B cell (primary cell): ENCODE measurements at regions not wholly inside any gene's neighbourhood (a gene's known extent, or its start where the extent isn't known, plus 50 kb on each side); places are given as distances from the start of the nearest gene placed in this dataset.
"Not testable (repeated sequence)": the region's sequence is repeated elsewhere in the genome, so short reads cannot be mapped to it uniquely, and the experiment has no call there.

Experiments used
- ATAC-seq: fragments of 200-7000 bp; cut with Tn5 transposase; one replicate; pipeline ENCODE4 v1.10.0; 2021; ENCODE audit warnings: low read depth, mild to moderate bottlenecking, moderate number of reproducible peaks, moderate library complexity
- CTCF ChIA-PET: fragments of 350-600 bp; sonication (Branson Sonifier 250); formaldehyde crosslinking; loops from one replicate; lab custom pipeline; 2021; ENCODE audit warnings: antibody characterized with exemption, inconsistent platforms; lab: Charles Lee
- POLR2A ChIA-PET: fragments of 350-600 bp; sonication (Branson Sonifier 250); formaldehyde crosslinking; loops from one replicate; lab custom pipeline; 2021; ENCODE audit warnings: antibody characterized with exemption; lab: Charles Lee
- DNase-seq: peaks from one replicate; pipeline ENCODE4 v3.0.0; 2013
- H2AFZ ChIP-seq: 2 replicates; pipeline ENCODE4 v1.6.1; 2012; ENCODE audit warnings: mild to moderate bottlenecking, low read depth, low read length; ENCODE audit not compliant: insufficient read depth, poor library complexity, severe bottlenecking
- H3K27ac ChIP-seq, 2 donors: 1 replicate in 1 of 2; 2 replicates in 1 of 2; pipeline ENCODE4 v1.5.1; 2012 to 2013; ENCODE audit warnings: low read length in 2 of 2, mild to moderate bottlenecking in 2 of 2, moderate library complexity in 1 of 2
- H3K27me3 ChIP-seq, 4 experiments: fragments of 200-600 bp in 1 of 4; sonication (generic) in 1 of 4; replicated peaks in 1 of 4; 1 replicate in 2 of 4; 2 replicates in 2 of 4; pipeline versions ENCODE4 v1.6.1 to v1.7.0; 2013 to 2016; ENCODE audit warnings: low read length in 3 of 4, mild to moderate bottlenecking in 2 of 4, mixed read lengths in 1 of 4, moderate library complexity in 1 of 4; ENCODE audit not compliant: insufficient read depth in 4 of 4, control insufficient read depth in 3 of 4; ENCODE audit errors: control extremely low read depth in 1 of 4
- H3K36me3 ChIP-seq, 2 experiments: replicated peaks in 1 of 2; 1 replicate in 1 of 2; 2 replicates in 1 of 2; pipeline versions ENCODE4 v1.6.1 to v1.7.1; 2013; ENCODE audit warnings: low read length in 1 of 2; ENCODE audit not compliant: insufficient read depth in 2 of 2, control insufficient read depth in 1 of 2; ENCODE audit errors: control extremely low read depth in 1 of 2, extremely low read depth in 1 of 2
- H3K4me1 ChIP-seq, 2 donors: fragments of 200-600 bp in 1 of 2; sonication (generic) in 1 of 2; 1 replicate in 1 of 2; 2 replicates in 1 of 2; pipeline versions ENCODE4 v1.5.1 to v1.6.1; 2013 to 2017; ENCODE audit warnings: low read length in 2 of 2; ENCODE audit not compliant: control insufficient read depth in 2 of 2, insufficient read depth in 2 of 2
- H3K4me2 ChIP-seq: replicated peaks from 2 replicates; pipeline ENCODE3; 2012; ENCODE audit warnings: mild to moderate bottlenecking, low read depth, low read length; ENCODE audit not compliant: poor library complexity, severe bottlenecking
- H3K4me3 ChIP-seq, 5 experiments: fragments of 200-600 bp in 1 of 5; sonication (generic) in 1 of 5; 1 replicate in 3 of 5; 2 replicates in 2 of 5; pipeline versions ENCODE4 v1.5.1 to v1.7.0; 2011 to 2016; ENCODE audit warnings: low read length in 4 of 5, mild to moderate bottlenecking in 4 of 5, low read depth in 2 of 5, control low read depth in 1 of 5, moderate library complexity in 1 of 5; ENCODE audit not compliant: insufficient read depth in 1 of 5; ENCODE audit errors: control extremely low read depth in 1 of 5, extremely low read depth in 1 of 5
- H3K79me2 ChIP-seq: fragments of 200-600 bp; sonication (generic); one replicate; pipeline ENCODE4 v1.6.0; 2016; ENCODE audit warnings: low read length; ENCODE audit not compliant: control insufficient read depth, insufficient read depth
- H3K9ac ChIP-seq: fragments of 200-600 bp; sonication (generic); 2 replicates; pipeline ENCODE4 v1.6.1; 2017; ENCODE audit warnings: mild to moderate bottlenecking, low read length, moderate library complexity
- H3K9me3 ChIP-seq, 3 donors: one replicate each; pipeline versions ENCODE4 v1.6.1 to v1.7.1; 2013; ENCODE audit warnings: low read length in 2 of 3; ENCODE audit not compliant: control insufficient read depth in 2 of 3, insufficient read depth in 1 of 3; ENCODE audit errors: control extremely low read depth in 1 of 3
- H4K20me1 ChIP-seq: 2 replicates; pipeline ENCODE4 v1.6.0; 2012; ENCODE audit warnings: mild to moderate bottlenecking, low read length; ENCODE audit not compliant: insufficient read depth, control insufficient read depth, poor library complexity, severe bottlenecking
- H3K27ac Mint-ChIP-seq: one replicate; pipeline ENCODE4 v1.8.0; 2021; ENCODE audit warnings: mixed read lengths
- H3K27me3 Mint-ChIP-seq: one replicate; pipeline ENCODE4 v1.8.0; 2021; ENCODE audit warnings: mixed read lengths
- H3K4me1 Mint-ChIP-seq: one replicate; pipeline ENCODE4 v1.8.0; 2021; ENCODE audit warnings: mixed read lengths
- H3K4me3 Mint-ChIP-seq: one replicate; pipeline ENCODE4 v1.8.0; 2021; ENCODE audit warnings: mixed read lengths
- H3K9me3 Mint-ChIP-seq: one replicate; pipeline ENCODE4 v1.8.0; 2022; ENCODE audit warnings: mixed read lengths; ENCODE audit not compliant: insufficient read depth
- EZH2 ChIP-seq: IDR thresholded peaks from 2 replicates; pipeline ENCODE4 v1.6.1; 2012; ENCODE audit warnings: borderline replicate concordance, low read depth, mild to moderate bottlenecking, moderate library complexity, low read length; ENCODE audit not compliant: insufficient read depth, poor library complexity, severe bottlenecking
- WGBS: methylation state at CpG from one replicate; pipeline ENCODE4 v1.1.5; 2013; ENCODE audit warnings: missing lambda C conversion rate; ENCODE audit not compliant: insufficient coverage; 5-methylcytosine and 5-hydroxymethylcytosine counted together
- intact Hi-C: fragments of 100-400 bp; cut with micrococcal nuclease; formaldehyde crosslinking; loops from one replicate; pipeline ENCODE4 v1.10.0; 2022
- TF ChIP-seq, protein P1 (sequence below): fragments of 200-600 bp; IDR thresholded peaks from one replicate; pipeline ENCODE4 v1.8.0; 2022; ENCODE audit warnings: antibody characterized with exemption, mild to moderate bottlenecking

DNA sequence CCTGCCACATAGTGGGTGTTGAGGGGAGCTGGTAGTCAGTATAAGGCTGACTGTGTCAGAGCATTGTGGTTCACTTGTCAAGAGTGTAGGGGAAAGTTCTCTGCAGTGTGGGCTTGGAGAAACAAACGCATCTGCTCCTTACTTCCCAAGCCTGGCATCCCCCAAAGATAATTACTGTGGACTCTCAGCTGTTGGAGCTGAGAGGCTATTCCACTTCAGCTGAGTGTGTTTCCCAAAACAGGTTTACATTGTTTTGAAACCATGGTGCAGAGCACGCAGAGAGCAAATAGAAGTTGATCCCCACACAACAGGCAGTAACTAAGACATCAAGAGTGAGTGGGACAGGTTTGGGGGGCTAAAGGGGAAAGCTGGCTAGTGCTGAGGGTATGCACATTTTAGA lies 181.0 kb upstream of the EOLA2 start:
- H3K9ac ChIP-seq = no peak overlapping the region
- no peaks in the 10 kb centered on the region for H3K79me2 ChIP-seq
- Mint-ChIP-seq H3K4me1 (no peaks in the 10 kb centered on the region), H3K27me3 (peaks cover 2% of the 10 kb centered on the region), H3K9me3 (no peaks in the 10 kb centered on the region), H3K4me3 (no peak overlapping the region), H3K27ac (no peak overlapping the region)
- no peak overlapping the region for H3K27ac ChIP-seq
- ChIA-PET POLR2A (no interaction called here), CTCF (no interaction called here)
- ATAC-seq = no peak
- H2AFZ ChIP-seq = no peak overlapping the region
- no CpG with 5 or more reads among the region's 2 CpGs for WGBS
- H3K4me3 ChIP-seq = no peak overlapping the region
- no peak for TF ChIP-seq EZH2
- TF ChIP-seq, protein P1, sequence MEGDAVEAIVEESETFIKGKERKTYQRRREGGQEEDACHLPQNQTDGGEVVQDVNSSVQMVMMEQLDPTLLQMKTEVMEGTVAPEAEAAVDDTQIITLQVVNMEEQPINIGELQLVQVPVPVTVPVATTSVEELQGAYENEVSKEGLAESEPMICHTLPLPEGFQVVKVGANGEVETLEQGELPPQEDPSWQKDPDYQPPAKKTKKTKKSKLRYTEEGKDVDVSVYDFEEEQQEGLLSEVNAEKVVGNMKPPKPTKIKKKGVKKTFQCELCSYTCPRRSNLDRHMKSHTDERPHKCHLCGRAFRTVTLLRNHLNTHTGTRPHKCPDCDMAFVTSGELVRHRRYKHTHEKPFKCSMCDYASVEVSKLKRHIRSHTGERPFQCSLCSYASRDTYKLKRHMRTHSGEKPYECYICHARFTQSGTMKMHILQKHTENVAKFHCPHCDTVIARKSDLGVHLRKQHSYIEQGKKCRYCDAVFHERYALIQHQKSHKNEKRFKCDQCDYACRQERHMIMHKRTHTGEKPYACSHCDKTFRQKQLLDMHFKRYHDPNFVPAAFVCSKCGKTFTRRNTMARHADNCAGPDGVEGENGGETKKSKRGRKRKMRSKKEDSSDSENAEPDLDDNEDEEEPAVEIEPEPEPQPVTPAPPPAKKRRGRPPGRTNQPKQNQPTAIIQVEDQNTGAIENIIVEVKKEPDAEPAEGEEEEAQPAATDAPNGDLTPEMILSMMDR = no peak
- H3K27me3 ChIP-seq = peaks cover 0 to 3% (median 0%) of the 10 kb centered on the region in 4 experiments
- DNase-seq = no peak
- H4K20me1 ChIP-seq = no peaks in the 10 kb centered on the region
- H3K36me3 ChIP-seq = no peaks in the 10 kb centered on the region
- H3K4me2 ChIP-seq = no peak overlapping the region
- intact Hi-C loops = no loop called here
- no peaks in the 10 kb centered on the region for H3K9me3 ChIP-seq
- H3K4me1 ChIP-seq = no peaks in the 10 kb centered on the region

DNA sequence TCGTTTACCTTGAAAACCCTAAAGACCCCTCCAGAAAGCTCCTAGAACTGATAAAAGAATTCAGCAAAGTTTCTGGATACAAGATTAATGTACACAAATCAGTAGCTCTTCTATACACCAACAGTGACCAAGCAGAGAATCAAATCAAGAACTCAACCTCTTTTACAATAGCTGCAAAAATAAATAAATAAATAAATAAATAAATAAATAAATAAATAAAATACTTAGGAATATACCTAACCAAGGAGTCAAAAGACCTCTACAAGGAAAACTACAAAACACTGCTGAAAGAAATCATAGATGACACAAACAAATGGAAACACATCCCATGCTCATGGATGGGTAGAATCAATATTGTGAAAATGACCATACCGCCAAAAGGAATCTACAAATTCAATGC lies 186.8 kb upstream of the EOLA2 start:
- H2AFZ ChIP-seq, intact Hi-C loops, H3K9me3 ChIP-seq, H3K4me3 Mint-ChIP-seq, H3K27me3 ChIP-seq, CTCF ChIA-PET, H4K20me1 ChIP-seq, H3K27ac ChIP-seq, H3K36me3 ChIP-seq, DNase-seq, POLR2A ChIA-PET, H3K4me1 Mint-ChIP-seq, H3K4me1 ChIP-seq, H3K9ac ChIP-seq, H3K4me3 ChIP-seq, H3K27ac Mint-ChIP-seq, ATAC-seq, H3K4me2 ChIP-seq, H3K27me3 Mint-ChIP-seq, H3K9me3 Mint-ChIP-seq, H3K79me2 ChIP-seq: not testable (repeated sequence)
- no CpG with 5 or more reads among the region's 2 CpGs for WGBS
